ENCODE measurements at regions not wholly inside any gene's neighbourhood (a gene's known extent, or its start where the extent isn't known, plus 50 kb on each side); places are given as distances from the start of the nearest gene placed in this dataset.
"Not testable (repeated sequence)": the region's sequence is repeated elsewhere in the genome, so short reads cannot be mapped to it uniquely, and the experiment has no call there.

GRCh38 chr9:93774331-93775102, 180.6 kb downstream of the BARX1 start:
- Histone ChIP-seq H3K4me3 (no peak overlapping the region), H3K9me3 (no peaks in the 10 kb centered on the region), H3K4me1 (ENCODE audit: insufficient read depth) (no peaks in the 10 kb centered on the region), H3K27me3 (no peaks in the 10 kb centered on the region), H3K36me3 (no peaks in the 10 kb centered on the region), H3K27ac (no peak overlapping the region)
- 82 to 92% (median 89%) methylated on average over 8 of the region's 8 CpGs for WGBS, 3 donors
- DNase-seq: no peak
- TF ChIP-seq, protein P1, sequence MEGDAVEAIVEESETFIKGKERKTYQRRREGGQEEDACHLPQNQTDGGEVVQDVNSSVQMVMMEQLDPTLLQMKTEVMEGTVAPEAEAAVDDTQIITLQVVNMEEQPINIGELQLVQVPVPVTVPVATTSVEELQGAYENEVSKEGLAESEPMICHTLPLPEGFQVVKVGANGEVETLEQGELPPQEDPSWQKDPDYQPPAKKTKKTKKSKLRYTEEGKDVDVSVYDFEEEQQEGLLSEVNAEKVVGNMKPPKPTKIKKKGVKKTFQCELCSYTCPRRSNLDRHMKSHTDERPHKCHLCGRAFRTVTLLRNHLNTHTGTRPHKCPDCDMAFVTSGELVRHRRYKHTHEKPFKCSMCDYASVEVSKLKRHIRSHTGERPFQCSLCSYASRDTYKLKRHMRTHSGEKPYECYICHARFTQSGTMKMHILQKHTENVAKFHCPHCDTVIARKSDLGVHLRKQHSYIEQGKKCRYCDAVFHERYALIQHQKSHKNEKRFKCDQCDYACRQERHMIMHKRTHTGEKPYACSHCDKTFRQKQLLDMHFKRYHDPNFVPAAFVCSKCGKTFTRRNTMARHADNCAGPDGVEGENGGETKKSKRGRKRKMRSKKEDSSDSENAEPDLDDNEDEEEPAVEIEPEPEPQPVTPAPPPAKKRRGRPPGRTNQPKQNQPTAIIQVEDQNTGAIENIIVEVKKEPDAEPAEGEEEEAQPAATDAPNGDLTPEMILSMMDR (IDR thresholded peaks at IDR 0.05): no peak
- TF ChIP-seq EP300 (IDR thresholded peaks at IDR 0.05) (no peak), POLR2A (IDR thresholded peaks at IDR 0.05) (no peak)
- intact Hi-C loops (cut with DNase I): no loop called here

GRCh38 chr9:93771276-93771675, 183.9 kb downstream of the BARX1 start:
- DNase-seq: no peak
- Histone ChIP-seq H3K4me3 (no peak overlapping the region), H3K27ac (no peak overlapping the region), H3K36me3 (no peaks in the 10 kb centered on the region), H3K9me3 (no peaks in the 10 kb centered on the region), H3K27me3 (no peaks in the 10 kb centered on the region), H3K4me1 (ENCODE audit: insufficient read depth) (no peaks in the 10 kb centered on the region)
- 71 to 82% (median 78%) methylated on average over 1 of the region's 1 CpG for WGBS, 3 donors
- TF ChIP-seq POLR2A (IDR thresholded peaks at IDR 0.05) (no peak), EP300 (IDR thresholded peaks at IDR 0.05) (no peak)
- TF ChIP-seq, protein P1 (IDR thresholded peaks at IDR 0.05): no peak
- intact Hi-C loops (cut with DNase I): no loop called here

DNA sequence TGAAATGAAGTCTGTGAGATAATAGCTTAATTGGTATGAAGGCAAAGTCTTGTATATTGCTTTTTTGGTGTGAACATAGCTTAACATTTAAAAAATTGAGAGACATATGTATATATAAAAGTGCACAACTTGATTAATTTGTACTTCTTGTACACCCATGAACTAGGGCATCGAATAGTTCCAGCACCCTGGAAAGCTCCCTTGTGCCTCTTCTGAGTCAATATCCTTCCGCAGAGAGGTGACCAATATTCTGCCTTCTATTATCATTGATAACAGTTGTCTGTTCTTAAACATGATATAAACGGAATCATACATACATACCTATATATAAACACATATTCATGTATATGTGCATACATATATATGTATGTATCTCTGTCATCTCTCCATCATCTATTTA, 185.4 kb downstream of the PHF2 start:
- no peaks in the 10 kb centered on the region for H3K36me3 ChIP-seq
- 64 to 74% (median 69%) methylated on average over 3 of the region's 3 CpGs for WGBS, 3 donors
- intact Hi-C loops (cut with DNase I): no loop called here

GRCh38 chr9:93750045-93750444, 173.7 kb downstream of the PHF2 start:
- WGBS, 3 donors: 67 to 72% (median 71%) methylated on average over 2 of the region's 2 CpGs
- no peaks in the 10 kb centered on the region for H3K27me3 ChIP-seq
- H3K4me3 ChIP-seq: no peak overlapping the region
- no peaks in the 10 kb centered on the region for H3K4me1 ChIP-seq (ENCODE audit: insufficient read depth)
- intact Hi-C loops (cut with DNase I): no loop called here
- no peak for DNase-seq
- H3K27ac ChIP-seq: no peak overlapping the region
- peaks cover 0 to 4% of the 10 kb centered on the region in 2 donors for H3K9me3 ChIP-seq
- no peaks in the 10 kb centered on the region for H3K36me3 ChIP-seq
- TF ChIP-seq, protein P1 (IDR thresholded peaks at IDR 0.05): no peak
- no peak for TF ChIP-seq POLR2A (IDR thresholded peaks at IDR 0.05)
- TF ChIP-seq EP300 (IDR thresholded peaks at IDR 0.05): no peak

More for the DNA sequence above, 185.4 kb downstream of the PHF2 start:
- Histone ChIP-seq H3K4me1 (ENCODE audit: insufficient read depth) (no peaks in the 10 kb centered on the region), H3K4me3 (no peak overlapping the region), H3K27ac (no peak overlapping the region), H3K9me3 (peaks cover 0 to 3% of the 10 kb centered on the region in 2 donors), H3K27me3 (no peaks in the 10 kb centered on the region)
- no peak for DNase-seq
- TF ChIP-seq EP300 (IDR thresholded peaks at IDR 0.05) (no peak), POLR2A (IDR thresholded peaks at IDR 0.05) (no peak)
- TF ChIP-seq, protein P1 (IDR thresholded peaks at IDR 0.05): no peak

DNA sequence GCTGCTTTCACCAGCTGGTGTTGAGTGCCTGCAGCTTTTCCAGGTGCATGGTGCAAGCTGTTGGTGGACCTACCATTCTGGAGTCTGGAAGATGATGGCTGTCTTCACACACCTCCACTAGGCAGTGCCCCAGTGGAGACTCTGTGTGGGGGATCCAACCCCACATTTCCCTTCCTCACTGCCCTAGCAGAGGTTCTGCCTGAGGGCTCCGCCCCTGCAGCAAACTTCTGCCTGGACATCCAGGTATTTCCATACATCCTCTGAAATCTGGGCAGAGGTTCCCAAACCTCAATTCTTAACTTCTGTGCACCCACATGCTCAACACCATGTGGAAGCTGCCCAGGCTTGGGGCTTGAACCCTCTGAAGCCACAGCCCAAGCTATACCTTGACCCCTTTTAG, 172.4 kb downstream of the PHF2 start:
- H3K36me3 ChIP-seq; H3K27me3 ChIP-seq; H3K9me3 ChIP-seq; H3K4me3 ChIP-seq; H3K4me1 ChIP-seq (ENCODE audit: insufficient read depth); H3K27ac ChIP-seq; DNase-seq; intact Hi-C loops (cut with DNase I): not testable (repeated sequence)
- WGBS, 3 donors: 93 to 95% (median 95%) methylated on average over 1 of the region's 1 CpG

All from ovary (tissue), 7 donors.